HCT116 (cell line): ENCODE measurements at regions not wholly inside any gene's neighbourhood (a gene's known extent, or its start where the extent isn't known, plus 50 kb on each side); places are given as distances from the start of the nearest gene placed in this dataset.

Experiments
- ATAC-seq: fragments of 200-7000 bp; cut with Tn5 transposase; 2 replicates; pipeline ENCODE4 v1.9.1; 2020; ENCODE audit warnings: mild to moderate bottlenecking, moderate library complexity
- BruUV-seq: library from RNA; stranded (reverse); fragments of 400-500 nt; replicated peaks from 2 replicates; lab custom pipeline; 2021; lab: Mats Ljungman, UMichigan
- CTCF ChIA-PET: fragments of 300-600 bp; sonication (Branson Sonifier 250); formaldehyde crosslinking; loops from one replicate; lab custom pipeline; 2021; ENCODE audit warnings: antibody characterized with exemption; lab: Charles Lee
- POLR2A ChIA-PET: fragments of 300-600, 350-600 bp; sonication (Branson Sonifier 250); formaldehyde crosslinking; loops from one replicate; lab custom pipeline; 2021; ENCODE audit warnings: antibody characterized with exemption; lab: Charles Lee
- RAD21 ChIA-PET, 2 experiments: fragments of 300-600 bp; sonication (Branson Sonifier 250); formaldehyde crosslinking; loops; one replicate each; lab custom pipeline; 2023; ENCODE audit warnings: low total read pairs in 2 of 2; ENCODE audit not compliant: uncharacterized antibody in 2 of 2, unreplicated experiment in 2 of 2, low non-redundant PET in 1 of 2; lab: Charles Lee
- DNase-seq: peaks from one replicate; pipeline ENCODE4 v3.0.0-alpha.2; 2010; ENCODE audit warnings: low read depth, low spot score
- H2AFZ ChIP-seq: fragments of 200-600 bp; shearing (Covaris generic), sonication (generic); 2 replicates; pipeline ENCODE4 v1.6.1; 2017; ENCODE audit warnings: low read depth, mixed run types, mixed read lengths, antibody characterized with exemption, low read length; ENCODE audit not compliant: poor library complexity, severe bottlenecking
- H3K27ac ChIP-seq: 2 replicates; pipeline ENCODE4 v1.5.1; 2012; ENCODE audit warnings: low read depth, low read length
- H3K27me3 ChIP-seq: fragments of 200-600 bp; sonication (generic); 2 replicates; pipeline ENCODE4 v1.6.1; 2016; ENCODE audit warnings: mixed run types, low read length, mixed read lengths; ENCODE audit not compliant: insufficient read depth
- H3K36me3 ChIP-seq, 2 experiments: fragments of 200-500 bp in 1 of 2; fragments of 200-600 bp in 1 of 2; sonication (Bioruptor generic) in 1 of 2; sonication (generic) in 1 of 2; 2 replicates each; pipeline versions ENCODE4 v1.5.1 to v1.6.1; 2014 to 2016; ENCODE audit warnings: low read length in 2 of 2, inconsistent platforms in 1 of 2, mixed read lengths in 1 of 2, mixed run types in 1 of 2; ENCODE audit not compliant: insufficient read depth in 2 of 2, control insufficient read depth in 1 of 2
- H3K4me1 ChIP-seq, 2 experiments: fragments of 200-600 bp in 1 of 2; sonication (generic) in 1 of 2; 2 replicates each; pipeline versions ENCODE4 v1.5.1 to v1.6.1; 2012 to 2017; ENCODE audit warnings: low read length in 2 of 2, inconsistent platforms in 1 of 2, mild to moderate bottlenecking in 1 of 2, mixed read lengths in 1 of 2, mixed run types in 1 of 2, moderate library complexity in 1 of 2; ENCODE audit not compliant: insufficient read depth in 2 of 2, control insufficient read depth in 1 of 2
- H3K4me2 ChIP-seq: fragments of 200-600 bp; sonication (generic); 2 replicates; pipeline ENCODE4 v1.6.1; 2017; ENCODE audit warnings: mixed run types, low read length, mixed read lengths
- H3K4me3 ChIP-seq, 2 experiments: fragments of 200-600 bp in 1 of 2; sonication (generic) in 1 of 2; replicated peaks in 1 of 2; 2 replicates each; pipeline ENCODE4 v1.5.1; 2011 to 2016; ENCODE audit warnings: low read length in 2 of 2, control low read depth in 1 of 2, low read depth in 1 of 2, mild to moderate bottlenecking in 1 of 2, mixed read lengths in 1 of 2, mixed run types in 1 of 2
- H3K79me2 ChIP-seq: fragments of 200-600 bp; sonication (generic); 2 replicates; pipeline ENCODE4 v1.6.1; 2017; ENCODE audit warnings: mild to moderate bottlenecking, mixed run types, low read length, moderate library complexity, mixed read lengths; ENCODE audit not compliant: insufficient read depth
- H3K9ac ChIP-seq: fragments of 200-600 bp; sonication (generic); 2 replicates; pipeline ENCODE4 v1.6.1; 2016; ENCODE audit warnings: low read length, mixed read lengths
- H3K9me2 ChIP-seq: fragments of 200-600 bp; sonication (generic), shearing (Covaris generic); 2 replicates; pipeline ENCODE4 v1.6.1; 2017; ENCODE audit warnings: mixed run types, mild to moderate bottlenecking, moderate library complexity; ENCODE audit not compliant: insufficient read depth
- H3K9me3 ChIP-seq, 2 experiments: fragments of 200-500 bp in 1 of 2; fragments of 200-600 bp in 1 of 2; sonication (Bioruptor generic) in 1 of 2; sonication (generic) in 1 of 2; 2 replicates each; pipeline ENCODE4 v1.6.1; 2014 to 2017; ENCODE audit warnings: low read length in 2 of 2, mixed read lengths in 2 of 2, inconsistent platforms in 1 of 2, low read depth in 1 of 2, mild to moderate bottlenecking in 1 of 2, mixed run types in 1 of 2, moderate library complexity in 1 of 2; ENCODE audit not compliant: control insufficient read depth in 1 of 2, insufficient read depth in 1 of 2
- H4K20me1 ChIP-seq: fragments of 200-600 bp; sonication (generic), shearing (Covaris generic); 2 replicates; pipeline ENCODE4 v1.6.1; 2017; ENCODE audit warnings: mixed run types, mild to moderate bottlenecking, moderate library complexity; ENCODE audit not compliant: insufficient read depth
- ATF3 ChIP-seq: IDR thresholded peaks from 2 replicates; pipeline ENCODE4 v1.6.1; 2012
- CBX3 ChIP-seq: IDR thresholded peaks from 2 replicates; pipeline ENCODE4 v1.6.1; 2012; ENCODE audit warnings: low read depth
- EGR1 ChIP-seq: IDR thresholded peaks from 2 replicates; pipeline ENCODE4 v1.6.1; 2012; ENCODE audit warnings: low read depth
- ELF1 ChIP-seq: IDR thresholded peaks from 2 replicates; pipeline ENCODE4 v1.6.1; 2012; ENCODE audit warnings: low read depth, borderline replicate concordance
- EZH2phosphoT487 ChIP-seq: fragments of 200-600 bp; IDR thresholded peaks from 2 replicates; pipeline ENCODE4 v1.6.1; 2018; ENCODE audit warnings: antibody characterized with exemption, borderline replicate concordance
- FOSL1 ChIP-seq: IDR thresholded peaks from 2 replicates; pipeline ENCODE4 v1.6.1; 2012; ENCODE audit warnings: low read depth
- JUND ChIP-seq: IDR thresholded peaks from 2 replicates; pipeline ENCODE4 v1.6.1; 2012
- MAX ChIP-seq: IDR thresholded peaks from 2 replicates; pipeline ENCODE4 v1.6.1; 2012
- POLR2A ChIP-seq: IDR thresholded peaks from 2 replicates; pipeline ENCODE4 v1.7.0; 2011; ENCODE audit warnings: borderline replicate concordance; ENCODE audit not compliant: insufficient read depth, insufficient read length; ENCODE audit errors: extremely low read depth
- POLR2AphosphoS5 ChIP-seq: IDR thresholded peaks from 2 replicates; pipeline ENCODE4 v1.6.1; 2011; ENCODE audit warnings: mild to moderate bottlenecking, low read depth, low read length, moderate library complexity
- RAD21 ChIP-seq: IDR thresholded peaks from 2 replicates; pipeline ENCODE4 v1.6.1; 2012; ENCODE audit warnings: low read depth, mild to moderate bottlenecking
- TCF7L2 ChIP-seq: IDR thresholded peaks from 2 replicates; pipeline ENCODE4 v1.7.0; 2011; ENCODE audit warnings: borderline replicate concordance, inconsistent platforms; ENCODE audit not compliant: insufficient read depth, insufficient read length; ENCODE audit errors: extremely low read depth
- ZFX ChIP-seq: fragments of 450-650 bp; IDR thresholded peaks from 2 replicates; pipeline ENCODE4 v1.6.1; 2017
- ZNF274 ChIP-seq: fragments of 200-500 bp; sonication (Bioruptor generic); IDR thresholded peaks from 2 replicates; pipeline ENCODE4 v1.6.1; 2014; ENCODE audit warnings: mild to moderate bottlenecking, low read depth, low read length, inconsistent platforms
- intact Hi-C: fragments of 100-400 bp; cut with micrococcal nuclease; formaldehyde crosslinking; loops from 2 replicates; pipeline ENCODE4 v1.10.0; 2022
- TF ChIP-seq, protein P1 (sequence below): IDR thresholded peaks from 2 replicates; pipeline ENCODE4 v1.6.1; 2011; ENCODE audit warnings: mild to moderate bottlenecking, low read length, moderate library complexity; ENCODE audit not compliant: insufficient replicate concordance; ENCODE audit errors: extremely low read depth

DNA sequence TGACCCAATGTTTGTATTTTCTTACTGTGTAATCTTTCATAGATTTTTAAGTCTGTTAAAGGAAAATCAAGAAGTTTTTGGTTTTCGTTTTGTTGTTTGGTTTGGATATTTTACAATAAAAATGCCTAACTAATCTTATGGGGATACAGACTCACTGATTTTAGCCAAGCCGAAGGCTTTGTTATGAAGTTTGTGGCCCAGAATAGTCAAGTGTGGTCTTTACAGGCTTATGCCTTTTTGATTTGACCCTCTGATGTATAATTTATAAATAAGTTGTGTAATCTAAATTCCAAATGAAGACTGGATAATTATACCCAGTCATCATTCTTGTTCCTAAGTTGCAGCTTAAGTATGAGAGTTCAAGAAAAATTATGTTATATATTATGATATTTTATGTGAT, 739.3 kb downstream of the ADGRL2 start:
- CTCF ChIA-PET: no interaction called here
- POLR2A ChIA-PET: no interaction called here
- RAD21 ChIA-PET: no interaction called here
- H2AFZ ChIP-seq: no peak overlapping the region
- no peaks in the 10 kb centered on the region for H3K27me3 ChIP-seq
- no peak for TF ChIP-seq POLR2A
- TF ChIP-seq EZH2phosphoT487: no peak
- TF ChIP-seq, protein P1, sequence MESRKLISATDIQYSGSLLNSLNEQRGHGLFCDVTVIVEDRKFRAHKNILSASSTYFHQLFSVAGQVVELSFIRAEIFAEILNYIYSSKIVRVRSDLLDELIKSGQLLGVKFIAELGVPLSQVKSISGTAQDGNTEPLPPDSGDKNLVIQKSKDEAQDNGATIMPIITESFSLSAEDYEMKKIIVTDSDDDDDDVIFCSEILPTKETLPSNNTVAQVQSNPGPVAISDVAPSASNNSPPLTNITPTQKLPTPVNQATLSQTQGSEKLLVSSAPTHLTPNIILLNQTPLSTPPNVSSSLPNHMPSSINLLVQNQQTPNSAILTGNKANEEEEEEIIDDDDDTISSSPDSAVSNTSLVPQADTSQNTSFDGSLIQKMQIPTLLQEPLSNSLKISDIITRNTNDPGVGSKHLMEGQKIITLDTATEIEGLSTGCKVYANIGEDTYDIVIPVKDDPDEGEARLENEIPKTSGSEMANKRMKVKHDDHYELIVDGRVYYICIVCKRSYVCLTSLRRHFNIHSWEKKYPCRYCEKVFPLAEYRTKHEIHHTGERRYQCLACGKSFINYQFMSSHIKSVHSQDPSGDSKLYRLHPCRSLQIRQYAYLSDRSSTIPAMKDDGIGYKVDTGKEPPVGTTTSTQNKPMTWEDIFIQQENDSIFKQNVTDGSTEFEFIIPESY: no peak
- TF ChIP-seq POLR2AphosphoS5: no peak
- no peak for TF ChIP-seq CBX3
- H3K9me3 ChIP-seq: peaks cover 0 to 4% of the 10 kb centered on the region in 2 experiments; a peak in 1 of 4 replicates
- no peak overlapping the region for H3K9ac ChIP-seq
- DNase-seq: no peak
- no peaks in the 10 kb centered on the region for H3K79me2 ChIP-seq
- H3K4me3 ChIP-seq: no peak overlapping the region
- no peak overlapping the region for H3K4me2 ChIP-seq
- intact Hi-C loops: no loop called here
- ATAC-seq: no peak
- H3K27ac ChIP-seq: no peak overlapping the region
- H3K36me3 ChIP-seq: no peaks in the 10 kb centered on the region
- BruUV-seq: no TSS peak
- no peaks in the 10 kb centered on the region for H3K9me2 ChIP-seq
- no peaks in the 10 kb centered on the region for H3K4me1 ChIP-seq
- no peaks in the 10 kb centered on the region for H4K20me1 ChIP-seq

DNA sequence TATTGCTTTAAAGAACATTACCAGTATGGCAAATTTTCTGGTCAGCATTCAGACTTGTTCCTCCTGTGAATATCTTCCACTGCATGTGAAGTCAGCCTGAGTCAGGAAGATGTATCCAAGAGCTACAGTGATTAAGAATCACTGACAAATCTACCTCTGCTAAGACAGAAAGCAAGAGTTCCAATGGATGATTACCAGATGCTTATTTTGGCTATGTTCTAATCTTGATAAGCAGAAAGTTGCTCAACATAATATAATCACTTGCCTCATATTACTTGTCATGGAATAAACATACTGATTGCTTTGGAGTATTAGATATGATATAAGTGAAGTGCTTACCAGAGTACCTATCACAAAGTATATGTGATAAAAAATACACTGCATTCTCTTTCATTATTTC, 738.1 kb downstream of the ADGRL2 start:
- DNase-seq (no peak), ATAC-seq (no peak)
- RAD21 ChIA-PET: no interaction called here
- Histone ChIP-seq H2AFZ (no peak overlapping the region), H3K9ac (no peak overlapping the region), H3K27ac (no peak overlapping the region), H3K27me3 (no peaks in the 10 kb centered on the region), H3K4me3 (no peak overlapping the region), H3K79me2 (no peaks in the 10 kb centered on the region), H3K4me2 (no peak overlapping the region), H3K4me1 (no peaks in the 10 kb centered on the region), H3K9me2 (no peaks in the 10 kb centered on the region), H3K36me3 (no peaks in the 10 kb centered on the region), H4K20me1 (no peaks in the 10 kb centered on the region), H3K9me3 (peaks cover 0 to 4% of the 10 kb centered on the region in 2 experiments; a peak in 1 of 4 replicates)
- CTCF ChIA-PET: no interaction called here
- POLR2A ChIA-PET: no interaction called here
- BruUV-seq: no TSS peak
- intact Hi-C loops: no loop called here
- TF ChIP-seq RAD21: no peak
- no peak for TF ChIP-seq MAX
- TF ChIP-seq ELF1: no peak
- no peak for TF ChIP-seq FOSL1
- no peak for TF ChIP-seq POLR2A
- no peak for TF ChIP-seq TCF7L2
- no peak for TF ChIP-seq ZNF274
- no peak for TF ChIP-seq ATF3
- TF ChIP-seq ZFX: no peak
- no peak for TF ChIP-seq POLR2AphosphoS5
- no peak for TF ChIP-seq EGR1
- TF ChIP-seq JUND: no peak
